DMS114 treated with DMSO at 0.1 percent for 48 hours (cell line): ENCODE measurements at regions not wholly inside any gene's neighbourhood (a gene's known extent, or its start where the extent isn't known, plus 50 kb on each side); places are given as distances from the start of the nearest gene placed in this dataset.

Experiments used
- DNase-seq: peaks from one replicate; lab custom pipeline; 2025; ENCODE audit not compliant: unreplicated experiment; lab: John Stamatoyannopoulos, UW

DNA sequence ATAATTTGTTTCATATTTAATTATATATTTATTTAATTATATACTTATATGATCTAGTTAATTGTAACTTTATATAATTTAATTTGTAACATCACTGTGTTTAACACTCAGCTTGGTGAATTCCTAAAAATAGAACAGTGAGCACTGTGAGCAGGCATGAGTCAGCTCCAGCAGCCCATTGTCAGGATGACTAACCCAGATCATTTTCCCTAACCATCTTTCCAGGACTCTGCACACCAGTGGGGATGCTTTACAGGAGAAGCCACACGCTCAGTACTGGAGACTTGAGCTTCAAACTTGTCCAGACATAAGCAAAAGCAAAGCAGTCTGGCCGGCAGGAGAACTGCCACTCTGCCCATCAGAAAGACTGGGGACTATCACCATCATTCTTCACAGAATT lies 446.2 kb upstream of the TRPC7 start:
- DNase-seq: no peak

DNA sequence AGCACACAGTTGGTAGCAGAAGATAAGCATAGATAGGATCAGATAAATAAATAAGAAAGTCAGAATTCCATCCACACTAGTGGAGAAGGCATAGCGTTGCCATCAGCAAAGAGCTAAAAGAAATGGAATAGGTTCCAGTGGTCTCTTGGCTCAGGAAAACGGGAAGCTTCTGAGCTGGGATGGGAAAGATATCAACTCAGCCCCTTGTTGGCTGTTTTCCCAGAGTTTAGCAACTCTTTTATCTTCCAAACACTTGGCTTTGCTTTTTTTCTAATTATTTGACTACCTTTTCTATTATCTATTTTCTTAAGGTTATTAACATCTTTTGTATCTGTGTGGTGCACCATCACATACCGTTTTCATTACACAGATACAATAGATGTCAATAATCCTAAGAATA lies 445.7 kb upstream of the TRPC7 start:
- no peak for DNase-seq

DNA sequence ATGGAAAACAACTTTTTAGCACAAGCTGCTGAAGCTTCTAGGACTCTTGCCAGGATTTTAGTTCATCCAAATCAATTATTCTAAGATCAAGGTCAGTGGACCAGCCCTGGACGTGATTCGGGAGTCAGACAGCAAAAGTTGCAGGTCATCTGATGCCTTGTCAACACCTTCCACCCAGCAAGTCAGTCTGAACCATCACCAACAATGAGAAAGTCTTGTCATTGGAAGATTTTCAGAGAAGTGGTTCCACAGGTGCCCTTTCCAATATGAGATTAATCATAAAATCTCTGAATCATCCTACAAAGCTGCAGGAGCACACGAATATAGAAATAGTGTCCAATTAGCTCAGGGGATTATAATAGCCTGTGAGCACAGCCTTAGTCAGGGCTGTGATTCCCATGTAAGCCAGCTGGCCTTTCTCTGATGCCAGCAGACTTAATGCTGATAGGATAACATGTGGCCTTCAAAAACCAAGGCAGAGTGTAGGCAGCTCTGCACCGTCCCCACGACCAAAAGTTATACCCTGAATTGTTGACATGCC lies 445.0 kb upstream of the TRPC7 start:
- no peak for DNase-seq

DNA sequence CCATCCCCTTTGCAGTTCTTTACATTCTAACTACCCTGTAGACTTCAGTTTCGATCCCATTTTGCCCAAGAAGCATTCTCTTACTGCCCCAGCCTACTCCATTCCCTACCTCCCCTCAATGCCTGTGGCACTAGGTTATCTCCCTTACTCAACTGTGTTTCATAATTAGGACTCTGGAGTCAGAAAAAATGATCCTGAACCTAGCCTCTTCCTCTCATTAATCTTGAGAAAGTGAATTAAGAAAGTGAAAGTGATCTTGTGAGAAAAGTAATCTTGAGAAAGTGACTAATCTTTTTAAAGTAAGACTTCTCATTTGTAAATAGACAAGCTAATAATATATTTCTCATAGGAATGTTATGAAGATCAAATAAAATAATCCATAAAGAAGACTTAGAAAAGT lies 444.0 kb upstream of the TRPC7 start:
- DNase-seq: no peak

DNA sequence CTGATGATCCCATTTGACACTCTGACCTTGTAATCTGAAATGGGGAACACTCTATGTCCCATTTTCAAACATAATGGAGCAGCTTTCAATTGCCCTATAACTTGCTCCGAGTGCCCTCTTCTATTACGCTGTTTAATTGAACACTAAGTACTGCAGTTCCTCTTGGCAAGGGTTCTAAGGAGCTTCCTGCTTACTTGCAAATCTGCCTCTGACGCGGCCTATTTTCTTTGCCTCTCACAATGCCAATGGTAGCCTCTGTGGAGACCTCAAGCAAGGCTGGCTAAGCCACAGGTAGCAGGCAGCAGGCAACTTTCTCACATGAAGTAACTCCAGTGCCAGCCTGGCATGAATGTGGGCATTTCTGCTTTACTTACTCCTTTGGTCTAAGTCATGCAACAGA lies 443.4 kb upstream of the TRPC7 start:
- DNase-seq: no peak

DNA sequence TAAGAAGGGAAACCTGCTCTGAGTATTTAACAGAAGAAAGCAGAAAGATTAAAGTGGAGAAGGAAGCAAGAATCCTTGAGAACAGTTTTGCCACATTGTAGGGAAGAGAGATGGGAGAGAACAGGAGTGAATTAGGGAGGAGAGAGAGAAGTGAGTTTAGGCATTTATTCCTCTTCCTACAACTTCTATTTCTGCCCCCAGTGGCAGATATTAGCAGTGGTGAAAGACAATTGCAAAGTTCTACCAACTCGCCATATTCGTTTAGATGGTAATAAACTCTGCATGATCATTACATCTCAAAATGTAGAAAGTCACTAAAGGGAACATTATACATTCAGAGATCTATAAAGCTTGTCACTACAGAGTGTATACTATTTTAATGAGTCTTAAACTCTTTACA lies 440.1 kb upstream of the TRPC7 start:
- no peak for DNase-seq

DNA sequence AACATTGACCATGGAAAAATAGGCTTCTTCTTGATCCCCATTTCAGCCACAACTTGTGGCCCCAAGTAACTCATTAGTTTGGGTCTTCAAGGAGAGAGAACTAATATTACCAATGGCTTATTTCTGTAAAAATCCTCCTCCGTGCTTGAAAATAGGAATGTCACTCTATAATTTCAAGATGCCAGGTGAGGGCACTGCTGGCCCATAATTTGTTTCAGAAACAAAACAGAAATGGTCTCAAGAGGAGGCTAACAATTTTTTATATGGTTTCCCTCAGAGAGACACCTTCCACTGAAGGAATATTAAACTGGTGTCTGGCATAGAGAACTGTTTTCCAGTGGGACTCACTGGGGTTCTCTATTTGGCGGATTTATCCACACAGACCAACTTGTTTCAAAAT lies 437.0 kb upstream of the TRPC7 start:
- DNase-seq: no peak

DNA sequence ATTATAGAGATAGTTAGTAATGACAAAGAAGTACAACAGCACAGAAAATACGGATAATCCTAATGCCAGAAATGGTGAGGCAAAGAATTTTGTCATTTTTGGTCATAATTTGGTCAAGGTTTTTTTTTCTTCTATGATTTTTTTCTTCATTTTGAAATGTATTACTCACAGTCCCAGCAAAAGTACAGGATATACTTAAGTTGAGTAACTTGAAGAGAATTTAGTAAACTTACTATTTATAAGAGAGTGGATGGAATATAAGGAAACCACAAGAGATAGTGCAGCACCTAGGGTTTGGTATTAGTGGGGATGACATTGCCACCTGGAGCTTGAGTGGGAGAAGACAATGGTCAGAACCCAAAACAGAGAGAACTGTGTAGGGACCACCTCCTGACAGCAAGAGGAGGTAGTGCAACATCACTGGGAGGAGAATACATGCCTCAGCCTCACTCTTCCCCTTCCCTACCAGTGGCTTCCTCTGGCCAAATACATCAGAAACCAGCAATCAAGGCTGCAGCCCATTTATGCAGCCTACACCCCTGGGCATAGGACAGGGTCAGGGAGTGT lies 434.5 kb upstream of the TRPC7 start:
- no peak for DNase-seq

DNA sequence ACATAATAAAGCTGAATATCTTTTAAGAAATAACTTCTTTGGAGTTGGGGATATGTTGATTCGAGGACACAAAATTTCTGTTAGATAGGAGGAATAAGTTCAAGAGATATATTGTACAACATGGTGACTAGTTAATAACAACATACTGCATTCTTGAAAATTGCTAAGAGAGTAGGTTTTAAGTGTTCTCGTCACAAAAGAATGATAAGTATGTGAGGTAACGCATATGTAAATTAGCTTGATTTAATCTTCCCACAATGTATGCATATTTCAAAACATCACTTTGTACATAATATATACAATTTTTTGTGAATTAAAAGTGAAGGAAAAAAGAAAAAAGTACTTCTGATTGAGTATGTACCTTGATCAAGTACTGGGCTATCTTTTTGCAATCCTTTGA lies 428.0 kb upstream of the TRPC7 start:
- no peak for DNase-seq

DNA sequence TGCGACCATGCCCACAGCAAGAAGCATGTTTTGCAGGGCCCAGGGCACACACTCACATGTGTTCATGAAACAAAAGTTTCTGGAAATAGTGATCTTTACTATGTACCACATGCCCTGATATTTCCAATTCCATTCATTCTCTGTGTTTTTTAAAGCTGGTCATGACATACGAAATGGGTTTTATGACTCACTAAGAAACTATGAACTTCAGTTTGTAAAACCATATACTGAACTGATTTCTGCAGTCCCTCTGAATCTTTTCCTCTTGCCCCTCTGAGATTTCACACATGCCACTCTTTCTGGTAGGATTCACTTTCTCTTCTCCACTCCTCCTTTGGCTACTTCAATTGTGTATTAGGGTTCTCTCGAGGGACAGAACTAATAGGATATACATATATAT lies 416.1 kb upstream of the TRPC7 start:
- DNase-seq: no peak

DNA sequence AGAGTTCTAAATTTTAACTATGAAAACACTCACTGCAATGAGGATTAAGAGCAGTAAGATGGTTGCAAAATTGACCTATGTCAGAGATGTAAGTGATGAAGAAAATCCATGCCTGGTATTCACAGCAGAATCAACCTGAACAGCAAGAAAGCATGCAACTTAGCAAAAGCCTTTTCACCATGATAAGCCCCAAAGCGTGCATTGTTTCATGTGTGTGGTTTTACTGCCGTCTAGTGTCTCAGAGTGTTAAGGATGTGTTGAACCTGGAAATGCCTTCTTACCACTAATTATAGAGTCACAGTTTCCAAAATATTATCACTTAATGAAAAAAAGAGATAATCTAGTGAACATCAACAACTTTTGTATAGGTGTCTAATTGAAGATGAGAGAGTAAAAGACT lies 415.2 kb upstream of the TRPC7 start:
- DNase-seq: peak; percentile 2

DNA sequence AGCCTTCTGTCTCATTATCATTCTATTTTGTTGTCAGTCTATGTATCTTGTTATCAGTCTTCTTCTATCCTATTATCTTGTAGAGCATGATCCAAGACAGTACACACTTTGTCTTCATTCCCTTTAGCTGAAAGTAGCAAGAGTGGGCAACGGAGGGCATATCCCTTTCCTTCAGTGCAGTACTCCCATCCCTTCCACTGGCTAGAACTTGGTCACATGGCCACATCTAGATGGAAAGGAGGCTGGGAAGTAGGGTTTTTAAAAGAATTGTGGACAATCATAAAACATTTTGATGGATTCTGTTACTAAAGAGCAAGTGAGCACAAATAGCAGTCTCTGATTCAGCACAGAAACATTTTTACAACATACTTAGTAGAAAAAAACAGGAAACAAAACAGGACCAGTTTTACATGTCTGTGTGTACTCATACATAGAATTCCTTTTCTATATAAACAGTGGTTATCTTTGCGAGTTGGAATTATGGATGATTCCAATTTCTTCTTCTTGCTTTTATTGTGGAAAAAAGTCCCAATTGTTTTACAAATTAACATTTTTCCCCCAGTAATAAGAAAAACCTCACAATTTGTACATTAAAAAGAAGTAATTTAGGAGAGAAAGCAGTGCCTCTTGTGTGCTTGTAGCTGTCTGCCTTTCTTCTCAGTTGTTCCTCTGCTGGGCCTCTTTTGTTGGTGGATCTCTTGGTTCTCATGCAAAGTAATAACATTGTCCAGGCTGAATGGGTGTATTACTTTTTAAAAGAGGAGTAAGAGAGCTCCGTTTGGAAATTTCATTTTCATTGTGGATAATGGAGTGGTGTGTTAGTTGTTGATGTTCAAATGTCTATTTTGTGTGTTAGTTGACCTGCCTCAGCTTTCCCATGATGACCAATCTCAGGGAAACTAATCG lies 410.9 kb upstream of the TRPC7 start:
- DNase-seq: no peak

DNA sequence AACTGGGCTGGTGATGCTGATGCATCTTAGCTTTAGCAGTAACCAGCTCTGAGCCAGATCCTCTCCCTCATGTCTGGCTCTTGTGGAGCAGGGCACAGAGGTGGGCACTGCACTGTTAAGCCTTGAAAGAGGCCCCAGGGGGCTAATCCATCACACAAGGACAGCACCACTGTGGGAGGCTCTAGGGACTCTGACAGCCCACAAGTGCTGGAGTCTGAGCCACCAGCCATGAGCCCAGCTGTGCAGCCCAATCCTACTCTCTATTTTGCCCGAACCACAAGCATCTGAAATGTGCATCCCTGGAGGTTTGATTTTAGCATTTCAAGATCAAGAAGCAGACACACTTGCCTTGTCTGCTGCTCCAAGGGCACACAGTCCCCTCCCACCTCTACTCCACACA lies 407.1 kb upstream of the TRPC7 start:
- DNase-seq: no peak

DNA sequence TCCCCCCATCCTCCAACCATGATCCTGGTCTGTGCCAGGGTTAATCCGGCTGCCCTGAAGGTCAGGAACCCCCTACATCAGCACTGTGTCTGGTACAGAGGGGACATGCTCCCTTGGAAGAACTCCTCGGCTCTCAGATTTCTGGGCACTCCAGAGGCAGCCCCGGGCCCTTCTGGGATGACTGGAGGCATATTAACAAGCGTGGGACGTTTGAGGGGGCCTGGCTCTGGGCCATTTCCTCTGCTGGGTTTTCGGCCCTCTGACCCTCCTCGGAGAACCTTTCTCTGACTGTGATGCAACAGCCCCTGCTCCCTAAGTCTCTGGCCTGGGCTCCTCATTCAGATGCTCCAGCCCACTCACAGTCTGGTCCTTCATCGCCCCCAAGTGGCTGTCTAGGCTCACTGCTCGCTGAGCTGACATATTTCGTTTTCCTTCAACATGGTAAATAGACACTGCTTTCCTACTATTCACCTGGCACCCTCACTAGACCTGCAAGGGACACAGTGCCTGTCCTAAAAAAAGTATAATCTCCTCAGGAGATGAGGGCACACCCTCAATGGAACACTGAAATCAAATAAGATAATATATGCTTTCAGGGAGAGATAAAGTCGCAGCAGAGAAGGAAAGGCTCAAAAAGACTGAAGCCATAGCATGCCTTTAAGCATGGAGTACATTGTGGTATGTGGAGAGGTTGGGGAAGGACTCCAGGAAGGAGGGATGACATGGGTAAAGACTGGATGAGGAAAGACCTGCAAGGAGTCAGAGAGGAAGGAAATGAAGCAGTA lies 404.7 kb upstream of the TRPC7 start:
- DNase-seq: peak; percentile 56

DNA sequence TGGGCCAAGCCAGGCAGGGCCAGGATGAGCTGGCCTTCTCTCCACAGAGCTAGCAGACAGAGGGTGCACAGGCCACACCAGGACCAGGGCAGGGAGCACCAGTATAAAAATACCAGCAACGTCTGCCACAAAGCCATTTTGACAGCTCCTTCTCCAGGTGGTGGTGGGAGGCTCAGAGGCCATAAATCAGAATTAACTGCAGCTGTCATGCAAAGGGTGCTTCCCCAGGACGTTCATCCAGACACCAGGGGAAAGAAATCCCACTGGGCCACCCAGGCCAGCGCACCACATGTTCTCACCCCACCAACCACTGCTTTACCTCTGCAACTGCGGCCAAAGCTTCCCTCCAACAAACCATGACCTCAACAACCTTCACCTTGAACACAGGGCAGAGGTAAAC lies 403.7 kb upstream of the TRPC7 start:
- DNase-seq: no peak

DNA sequence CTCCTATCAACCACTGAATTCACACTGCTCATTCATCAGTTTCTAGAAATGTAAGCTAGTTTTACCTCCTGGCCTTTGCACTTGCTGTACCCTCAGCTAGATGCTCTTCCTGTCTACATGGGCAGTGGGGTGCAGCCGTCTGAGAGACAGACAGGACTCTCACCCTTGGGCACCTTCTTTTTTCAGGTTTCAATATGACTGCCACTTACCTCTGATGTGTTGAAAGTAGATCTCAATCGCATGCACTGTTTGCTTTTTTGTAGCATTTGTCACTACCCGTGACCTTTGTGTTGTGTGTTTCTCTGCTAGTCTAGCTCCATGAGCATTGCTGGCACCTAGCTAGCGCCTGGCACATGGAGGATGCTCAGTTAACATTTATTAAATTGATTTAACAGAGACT lies 403.1 kb upstream of the TRPC7 start:
- no peak for DNase-seq

DNA sequence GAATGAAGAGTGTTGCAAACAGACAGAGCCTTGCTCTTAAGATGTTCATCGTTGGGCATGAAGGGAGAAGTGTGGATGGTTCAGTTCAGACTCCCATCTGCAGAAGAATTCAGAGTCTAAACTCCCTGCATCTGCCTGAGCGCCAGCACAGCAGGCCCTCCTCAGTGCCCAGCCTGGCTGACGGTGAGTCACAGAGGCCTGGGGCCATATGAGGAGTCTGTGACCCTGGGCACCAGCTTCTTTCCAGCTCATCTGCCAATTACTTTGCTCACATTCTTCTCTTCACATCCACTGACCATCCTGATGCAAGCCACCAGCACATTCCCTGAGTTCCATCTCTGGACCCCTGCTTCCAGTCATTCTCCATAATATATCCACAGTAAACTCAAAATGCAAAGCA lies 401.1 kb upstream of the TRPC7 start:
- DNase-seq: no peak

DNA sequence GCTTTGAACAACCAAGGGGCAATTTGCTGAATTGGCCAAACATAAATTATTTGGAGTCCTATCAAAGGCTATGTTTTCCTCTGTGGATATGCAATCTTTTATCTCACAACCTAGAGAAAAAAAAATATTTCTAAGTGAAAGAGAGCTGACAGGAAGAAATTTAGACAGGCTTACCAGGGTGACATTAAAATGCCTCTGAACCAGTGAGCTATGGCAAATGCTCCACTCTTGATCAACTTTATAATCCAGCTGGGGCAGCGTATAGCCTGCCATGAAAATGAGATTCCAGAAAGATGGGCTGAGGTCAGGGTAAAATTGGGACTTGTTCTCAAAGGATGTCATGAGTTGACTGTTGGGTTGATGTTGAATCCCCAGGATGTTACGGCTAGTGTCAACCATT lies 399.3 kb upstream of the TRPC7 start:
- no peak for DNase-seq

DNA sequence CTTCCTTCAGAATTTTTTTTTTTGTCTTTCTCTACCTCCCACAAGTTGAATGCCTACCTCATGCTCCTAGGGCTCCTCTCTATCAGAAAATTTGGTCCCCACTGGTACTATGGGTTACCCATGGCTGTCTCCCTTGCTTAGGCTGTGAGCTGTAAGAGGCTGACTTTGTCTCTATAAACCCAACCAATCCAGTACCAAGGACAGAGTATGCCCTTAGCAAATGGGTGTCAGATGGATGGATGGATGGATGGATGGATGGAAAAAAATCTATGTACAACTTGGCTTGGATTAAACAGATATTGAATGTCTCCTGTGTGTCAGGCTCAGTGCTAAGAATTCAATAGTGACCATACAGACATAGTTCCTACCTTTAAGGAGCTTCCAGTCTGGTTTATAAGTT lies 398.2 kb upstream of the TRPC7 start:
- no peak for DNase-seq

DNA sequence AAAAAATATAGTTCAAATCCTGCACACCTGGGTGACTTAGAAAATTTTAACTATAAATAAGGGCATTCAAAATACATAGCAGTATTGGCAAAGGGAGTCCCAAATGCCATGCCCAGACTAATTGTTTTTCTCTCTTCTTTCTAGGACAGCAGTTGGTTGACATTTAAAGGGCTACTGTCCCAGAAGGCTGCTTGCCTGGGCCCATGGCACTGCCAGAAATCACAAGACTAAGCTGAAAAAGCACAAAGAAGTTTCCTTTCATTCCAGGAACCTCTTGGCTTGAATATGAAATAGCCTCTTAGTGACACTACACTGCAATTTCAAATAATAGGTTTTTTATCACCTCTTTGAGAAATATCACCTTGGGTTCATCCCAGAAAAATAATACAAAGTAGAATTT lies 388.9 kb upstream of the TRPC7 start:
- DNase-seq: no peak

DNA sequence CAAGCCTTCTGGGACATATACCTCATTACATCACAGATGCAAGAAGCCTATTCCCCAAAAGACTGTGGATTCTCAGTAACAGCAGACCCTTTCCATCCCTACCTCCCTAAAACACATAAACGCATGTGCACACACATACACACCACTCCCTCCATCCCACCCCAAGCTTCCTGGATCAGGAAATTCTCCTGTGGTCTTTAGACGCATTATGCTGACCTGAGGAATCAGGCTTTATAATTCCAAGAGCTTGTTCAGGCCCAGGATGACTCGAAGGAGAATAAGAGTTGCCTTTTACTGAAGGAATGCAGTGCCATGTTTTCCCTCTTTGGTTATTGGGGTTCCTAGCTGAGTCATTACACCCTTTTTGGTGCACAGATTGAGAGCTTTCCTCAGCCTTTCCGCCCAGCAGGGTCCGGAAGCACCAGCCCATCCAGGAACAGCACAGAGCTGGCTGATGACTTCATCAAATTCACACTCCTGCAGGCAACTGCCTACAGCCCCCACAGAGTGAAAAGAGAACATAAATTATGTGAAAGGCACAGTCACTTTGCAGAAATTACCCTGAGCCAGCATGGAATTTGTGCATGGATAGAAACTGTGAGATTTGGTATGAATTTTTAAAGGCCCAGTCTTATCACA lies 385.0 kb upstream of the TRPC7 start:
- no peak for DNase-seq
